Spleen (tissue), 11 donors: ENCODE measurements at regions not wholly inside any gene's neighbourhood (a gene's known extent, or its start where the extent isn't known, plus 50 kb on each side); places are given as distances from the start of the nearest gene placed in this dataset.
A peak's percentile ranks its signal among the peaks of the same experiment; 100 is the strongest.
"Not testable (repeated sequence)": the region's sequence is repeated elsewhere in the genome, so short reads cannot be mapped to it uniquely, and the experiment has no call there.

ENCODE experiments used
- DNase-seq: peaks from one replicate; pipeline ENCODE4 v3.0.0-alpha.2; 2020
- H3K27ac ChIP-seq, 8 donors: fragments of 200-600 bp; sonication (generic) in 7 of 8; 1 replicate in 4 of 8; 2 replicates in 4 of 8; pipeline versions ENCODE4 v1.5.0 to v1.8.0; 2016 to 2021; ENCODE audit warnings: inconsistent platforms in 4 of 8, mild to moderate bottlenecking in 4 of 8, moderate library complexity in 1 of 8
- H3K27me3 ChIP-seq, 7 donors: fragments of 200-600 bp; sonication (generic) in 6 of 7; replicated peaks in 1 of 7; 1 replicate in 4 of 7; 2 replicates in 3 of 7; pipeline versions ENCODE4 v1.5.0 to v1.8.0; 2016 to 2021; ENCODE audit warnings: inconsistent platforms in 3 of 7, mild to moderate bottlenecking in 1 of 7
- H3K36me3 ChIP-seq, 6 donors: fragments of 200-600 bp; sonication (generic) in 5 of 6; 1 replicate in 4 of 6; 2 replicates in 2 of 6; pipeline versions ENCODE4 v1.5.0 to v1.8.0; 2016 to 2021; ENCODE audit warnings: inconsistent platforms in 2 of 6
- H3K4me1 ChIP-seq, 6 donors: fragments of 200-600 bp; sonication (generic) in 5 of 6; 1 replicate in 3 of 6; 2 replicates in 3 of 6; pipeline versions ENCODE4 v1.5.0 to v1.8.0; 2016 to 2021; ENCODE audit warnings: inconsistent platforms in 3 of 6
- H3K4me3 ChIP-seq, 8 donors: fragments of 200-600 bp; sonication (generic) in 7 of 8; 1 replicate in 4 of 8; 2 replicates in 4 of 8; pipeline versions ENCODE4 v1.5.0 to v1.8.0; 2016 to 2021; ENCODE audit warnings: inconsistent platforms in 4 of 8, mild to moderate bottlenecking in 4 of 8, moderate library complexity in 2 of 8
- H3K9me3 ChIP-seq, 8 donors: fragments of 200-600 bp; sonication (generic) in 7 of 8; 1 replicate in 4 of 8; 2 replicates in 4 of 8; pipeline versions ENCODE4 v1.5.0 to v1.8.0; 2016 to 2021; ENCODE audit warnings: inconsistent platforms in 4 of 8
- CTCF ChIP-seq, 11 experiments: fragments of 200-600 bp in 7 of 11; fragments of 450-650 bp in 4 of 11; sonication (generic) in 4 of 11; IDR thresholded peaks in 8 of 11; conservative IDR thresholded peaks in 3 of 11; 1 replicate in 7 of 11; 2 replicates in 4 of 11; pipeline versions ENCODE4 v1.4.0 to v1.8.0; 2016 to 2021; ENCODE audit warnings: antibody characterized with exemption in 11 of 11, inconsistent platforms in 4 of 11, mild to moderate bottlenecking in 1 of 11
- WGBS, 5 donors: extraction: QIAGEN DNeasy Blood & Tissue Kit in 3 of 5; methylation state at CpG; one replicate each; pipeline versions ENCODE4 v1.1.5 to v1.1.7; 2013 to 2018; 5-methylcytosine and 5-hydroxymethylcytosine counted together
- intact Hi-C: fragments of 100-400 bp; cut with DNase I; formaldehyde crosslinking; loops from one replicate; pipeline ENCODE4 v1.15.0; 2023; ENCODE audit warnings: low total_unique reads
- donor health status: healthy with polysubstance abuse.
- donor health status: DM: no; HTN: no; CAD: no; lungs with moderate emphysema.
- donor health status: DM: no; HTN: no; CAD: no.
- donor health status: Bipolar disorder and iron deficiency.
- donor health status: healthy.
- donor health status: DM: no; HTN: no; CAD: no.
- donor health status: DM: yes; HTN: yes; CAD: no.

GRCh38 chr14:106468869-106469268, 942.5 kb downstream of the TMEM121 start:
- H3K36me3 ChIP-seq, H3K4me3 ChIP-seq, H3K27ac ChIP-seq, intact Hi-C loops, DNase-seq, H3K27me3 ChIP-seq, H3K9me3 ChIP-seq, H3K4me1 ChIP-seq: not testable (repeated sequence)
- WGBS, 5 donors = 54 to 72% (median 67%) methylated on average over 4 of the region's 4 CpGs; no CpG with 5 or more reads in 1 of the 5 donors
- peak in 1 of 11 experiments; percentile 7 for TF ChIP-seq CTCF (IDR thresholded peaks at IDR 0.05 in 8 of 11, conservative IDR thresholded peaks at IDR 0.05 in 3 of 11)

GRCh38 chr14:106470028-106470427, 943.6 kb downstream of the TMEM121 start:
- H3K4me1 ChIP-seq, H3K36me3 ChIP-seq, H3K9me3 ChIP-seq, intact Hi-C loops, H3K27me3 ChIP-seq, DNase-seq, H3K27ac ChIP-seq, H3K4me3 ChIP-seq: not testable (repeated sequence)
- 34 to 45% (median 43%) methylated on average over 3 of the region's 3 CpGs for WGBS, 5 donors

GRCh38 chr14:106474261-106475028, 948.1 kb downstream of the TMEM121 start:
- H3K4me3 ChIP-seq, H3K4me1 ChIP-seq, H3K27me3 ChIP-seq, intact Hi-C loops, H3K27ac ChIP-seq, DNase-seq, H3K36me3 ChIP-seq, H3K9me3 ChIP-seq: not testable (repeated sequence)
- WGBS, 5 donors = 61 to 78% (median 67%) methylated on average over 6 of the region's 6 CpGs

GRCh38 chr14:106475214-106475613, 948.8 kb downstream of the TMEM121 start:
- H3K36me3 ChIP-seq, DNase-seq, H3K27me3 ChIP-seq, H3K27ac ChIP-seq, H3K9me3 ChIP-seq, H3K4me1 ChIP-seq, H3K4me3 ChIP-seq, intact Hi-C loops: not testable (repeated sequence)
- WGBS, 5 donors = 59 to 76% (median 66%) methylated on average over 3 of the region's 3 CpGs

GRCh38 chr14:106477600-106477999, 951.2 kb downstream of the TMEM121 start:
- H3K9me3 ChIP-seq, H3K4me1 ChIP-seq, H3K27me3 ChIP-seq, intact Hi-C loops, H3K27ac ChIP-seq, H3K36me3 ChIP-seq, DNase-seq, H3K4me3 ChIP-seq: not testable (repeated sequence)
- WGBS, 5 donors = no CpG with 5 or more reads among the region's 4 CpGs

- H3K27ac ChIP-seq, H3K9me3 ChIP-seq, H3K27me3 ChIP-seq, H3K36me3 ChIP-seq, intact Hi-C loops, H3K4me3 ChIP-seq, DNase-seq, H3K4me1 ChIP-seq: not testable (repeated sequence)
- WGBS, 5 donors = 83 to 92% methylated on average over 1 to 2 of the region's 34 CpGs; no CpG with 5 or more reads in 3 of the 5 donors
Measured at GRCh38 chr14:106480287-106480686, 953.9 kb downstream of the TMEM121 start.

- H3K4me1 ChIP-seq, H3K4me3 ChIP-seq, intact Hi-C loops, H3K27ac ChIP-seq, DNase-seq, H3K36me3 ChIP-seq, H3K9me3 ChIP-seq, H3K27me3 ChIP-seq: not testable (repeated sequence)
- WGBS, 5 donors = 84% methylated on average over 16 of the region's 45 CpGs; no CpG with 5 or more reads in 4 of the 5 donors
Measured at GRCh38 chr14:106482213-106482612, 955.8 kb downstream of the TMEM121 start.
